ENCODE measurements at regions not wholly inside any gene's neighbourhood (a gene's known extent, or its start where the extent isn't known, plus 50 kb on each side); places are given as distances from the start of the nearest gene placed in this dataset.
"Not testable (repeated sequence)": the region's sequence is repeated elsewhere in the genome, so short reads cannot be mapped to it uniquely, and the experiment has no call there.

DNA sequence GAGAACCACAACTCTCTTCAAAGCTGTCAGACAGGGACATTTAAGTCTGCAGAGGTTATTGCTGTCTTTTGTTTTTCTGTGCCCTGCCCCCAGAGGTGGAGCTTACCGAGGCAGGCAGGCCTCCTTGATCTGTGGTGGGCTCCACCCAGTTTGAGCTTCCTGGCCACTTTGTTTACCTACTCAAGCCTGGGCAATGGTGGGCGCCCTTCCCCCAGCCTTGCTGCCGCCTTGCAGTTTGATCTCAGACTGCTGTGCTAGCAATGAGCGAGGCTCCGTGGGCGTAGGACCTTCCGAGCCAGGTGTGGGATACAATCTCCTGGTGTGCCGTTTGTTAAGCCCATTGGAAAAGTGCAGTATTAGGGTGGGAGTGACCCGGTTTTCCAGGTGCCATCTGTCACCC is 822.1 kb downstream of the KCNMA1 start:
- not testable (repeated sequence) for DNase-seq

GRCh38 chr10:76811430-76811829 is 826.2 kb downstream of the KCNMA1 start:
- DNase-seq = no peak

DNA sequence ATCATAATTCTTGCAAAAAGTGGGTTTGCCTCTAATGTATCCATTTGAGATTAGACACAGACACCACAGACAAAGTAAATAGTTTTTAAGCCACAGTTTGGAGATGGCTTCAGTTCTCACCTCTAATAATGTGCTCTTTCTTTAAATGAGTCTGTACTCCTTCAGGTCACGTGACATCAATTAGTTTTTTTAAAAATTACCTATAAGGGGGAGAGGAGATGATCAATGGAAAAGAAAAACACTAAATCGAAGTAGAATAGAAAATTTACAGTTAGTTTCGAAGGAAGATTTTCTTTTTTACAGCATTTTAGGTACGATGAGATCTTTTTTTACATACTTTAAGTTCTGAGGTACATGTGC is 849.2 kb downstream of the KCNMA1 start:
- DNase-seq = no peak

DNA sequence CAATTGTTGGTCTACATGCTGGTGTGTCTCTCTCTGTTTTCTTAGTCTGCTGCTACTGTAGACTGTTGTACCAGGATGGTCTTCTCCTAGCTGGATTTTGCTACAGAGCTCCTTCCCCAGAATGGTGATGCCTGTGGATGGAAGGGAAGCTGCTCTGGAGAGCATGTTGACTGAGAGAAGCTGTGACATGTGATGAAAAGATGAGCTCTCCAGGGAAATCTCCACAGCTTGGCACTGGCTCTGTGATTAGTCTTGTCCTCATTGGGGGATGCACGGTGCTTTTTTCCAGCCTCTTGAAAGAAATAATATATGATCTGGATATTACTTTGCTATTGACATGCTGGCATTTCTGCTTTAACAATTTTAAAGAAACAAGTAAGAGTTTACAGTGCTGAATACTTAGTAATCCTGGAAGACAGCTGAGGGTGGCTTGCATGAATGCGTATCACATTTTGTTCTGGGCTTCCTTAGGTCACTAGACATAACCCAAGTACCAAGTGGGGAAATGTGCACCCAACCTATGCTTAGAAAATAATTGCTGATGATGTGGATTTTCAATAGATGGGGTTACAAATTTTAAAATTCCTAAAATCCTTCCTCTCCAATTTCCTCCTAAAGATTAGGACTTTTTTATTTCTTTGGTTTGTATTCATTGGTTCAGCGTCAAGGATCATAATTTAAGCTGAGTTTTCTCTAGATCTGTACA is 849.7 kb downstream of the KCNMA1 start:
- no peak for DNase-seq

- no peak for DNase-seq
These were observed 851.0 kb downstream of the KCNMA1 start for GRCh38 chr10:76786504-76787072.

GRCh38 chr10:76784076-76784475 is 853.5 kb downstream of the KCNMA1 start:
- no peak for DNase-seq

DNA sequence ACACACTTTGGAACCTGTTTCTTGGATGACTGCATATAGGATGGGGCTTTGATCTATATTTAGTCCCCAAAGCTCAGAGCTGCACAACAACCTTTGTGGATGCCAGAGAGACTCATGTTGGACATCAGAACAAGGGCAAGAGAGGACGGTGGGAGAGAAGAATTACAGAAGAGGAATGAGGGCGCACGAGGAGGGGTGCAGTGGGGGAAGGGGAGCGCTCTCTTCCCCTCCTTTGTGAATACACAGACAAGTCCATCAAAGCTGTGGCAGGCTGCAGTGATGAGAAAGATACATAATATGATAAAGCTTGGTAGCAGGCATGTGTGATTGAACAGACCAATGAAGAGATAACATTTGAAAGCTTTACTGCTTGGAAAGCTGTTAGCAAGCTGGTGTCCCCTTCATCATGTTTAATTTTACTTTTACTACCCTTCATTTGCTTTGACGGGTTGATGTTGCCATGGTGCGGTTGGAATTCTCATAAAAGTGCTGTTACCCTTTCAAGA is 857.8 kb downstream of the KCNMA1 start:
- no peak for DNase-seq

GRCh38 chr10:76778914-76779795 is 858.5 kb downstream of the KCNMA1 start:
- DNase-seq = no peak

- DNase-seq = no peak
These were observed 862.5 kb downstream of the KCNMA1 start for GRCh38 chr10:76774987-76775603.

- no peak for DNase-seq
These were observed 868.0 kb downstream of the KCNMA1 start for GRCh38 chr10:76769582-76769981.

DNA sequence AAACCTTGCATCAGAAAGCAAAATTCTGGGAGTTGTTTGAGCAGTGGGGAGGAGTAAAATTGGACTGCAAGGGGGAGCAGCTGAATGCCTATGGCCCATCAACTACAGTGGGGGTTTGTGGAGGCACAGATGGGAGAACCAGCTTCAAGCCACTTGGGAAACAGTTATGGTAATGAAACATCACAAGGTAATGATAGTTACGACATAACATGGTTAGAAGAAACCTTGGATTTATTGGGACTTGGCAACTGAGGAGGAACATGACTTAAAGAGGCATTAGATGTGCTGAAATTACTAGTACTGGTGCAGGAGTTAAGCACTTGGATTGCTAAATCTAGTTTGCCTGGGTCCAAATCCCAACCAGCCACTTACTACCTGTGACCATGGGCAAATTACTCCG is 868.4 kb downstream of the KCNMA1 start:
- DNase-seq = no peak

GRCh38 chr10:76766682-76767081 is 870.9 kb downstream of the KCNMA1 start:
- DNase-seq = no peak

- not testable (repeated sequence) for DNase-seq
These were observed 872.7 kb downstream of the KCNMA1 start for GRCh38 chr10:76764921-76765320.

- DNase-seq = no peak
These were observed 873.4 kb downstream of the KCNMA1 start for GRCh38 chr10:76764177-76764576.

DNA sequence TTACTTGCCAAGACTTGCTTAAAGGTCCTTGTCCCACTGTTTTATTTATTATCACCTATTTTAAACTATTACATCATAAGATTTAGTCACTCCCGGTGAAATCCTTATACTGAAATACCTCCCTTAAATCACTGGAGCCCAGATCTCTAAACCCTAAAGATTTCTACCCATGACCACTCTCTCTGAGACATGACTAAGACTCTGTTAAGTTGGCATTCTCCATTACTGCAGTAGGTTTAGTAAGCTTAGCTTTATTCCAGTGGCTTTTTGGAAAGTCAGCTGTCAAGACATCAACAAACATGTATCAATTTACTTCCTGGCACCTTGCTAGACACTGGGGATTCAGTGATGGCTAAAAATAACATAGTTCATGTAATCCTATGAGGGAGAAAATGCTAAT is 874.2 kb downstream of the KCNMA1 start:
- DNase-seq = no peak

DNA sequence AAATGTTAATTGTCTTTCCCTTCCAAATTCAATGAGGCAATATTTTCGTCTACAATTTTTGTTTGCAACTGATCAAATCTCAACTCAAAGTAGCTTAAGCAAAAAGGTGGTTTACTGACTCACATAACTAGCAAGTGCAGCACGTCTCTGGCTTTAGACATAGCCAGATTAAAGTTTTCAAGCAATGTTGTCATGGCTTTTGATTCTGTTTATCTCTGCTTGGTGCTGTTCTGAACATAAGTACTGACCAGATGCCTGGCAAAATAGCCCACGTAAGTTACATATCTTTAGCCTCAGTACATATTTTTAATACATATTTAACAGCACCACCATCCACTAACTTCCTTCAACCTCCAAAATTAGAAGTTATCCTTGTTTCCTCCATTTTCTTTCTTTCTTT is 877.9 kb downstream of the KCNMA1 start:
- DNase-seq = no peak

- no peak for DNase-seq
These were observed 894.4 kb downstream of the KCNMA1 start for GRCh38 chr10:76743169-76743568.

DNA sequence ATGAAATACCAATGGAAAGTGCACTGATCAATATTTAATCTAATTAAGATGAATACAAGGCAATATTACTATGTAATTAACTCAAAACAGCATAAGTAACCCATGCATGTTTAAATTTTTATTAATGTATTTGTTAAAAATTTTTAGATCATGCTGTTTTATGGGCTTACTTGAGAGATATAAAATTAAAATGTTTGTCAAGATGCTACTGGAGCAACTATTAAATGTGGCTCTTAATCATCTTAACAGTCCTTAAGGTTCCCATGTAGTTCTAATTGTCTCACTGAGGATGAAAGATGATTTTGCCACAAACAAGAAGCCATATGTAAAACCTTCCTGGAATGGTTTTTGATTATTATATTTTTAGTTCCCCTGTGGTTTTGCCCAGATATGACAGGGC is 897.1 kb downstream of the KCNMA1 start:
- no peak for DNase-seq

GRCh38 chr10:76738991-76739390 is 898.6 kb downstream of the KCNMA1 start:
- no peak for DNase-seq

DNA sequence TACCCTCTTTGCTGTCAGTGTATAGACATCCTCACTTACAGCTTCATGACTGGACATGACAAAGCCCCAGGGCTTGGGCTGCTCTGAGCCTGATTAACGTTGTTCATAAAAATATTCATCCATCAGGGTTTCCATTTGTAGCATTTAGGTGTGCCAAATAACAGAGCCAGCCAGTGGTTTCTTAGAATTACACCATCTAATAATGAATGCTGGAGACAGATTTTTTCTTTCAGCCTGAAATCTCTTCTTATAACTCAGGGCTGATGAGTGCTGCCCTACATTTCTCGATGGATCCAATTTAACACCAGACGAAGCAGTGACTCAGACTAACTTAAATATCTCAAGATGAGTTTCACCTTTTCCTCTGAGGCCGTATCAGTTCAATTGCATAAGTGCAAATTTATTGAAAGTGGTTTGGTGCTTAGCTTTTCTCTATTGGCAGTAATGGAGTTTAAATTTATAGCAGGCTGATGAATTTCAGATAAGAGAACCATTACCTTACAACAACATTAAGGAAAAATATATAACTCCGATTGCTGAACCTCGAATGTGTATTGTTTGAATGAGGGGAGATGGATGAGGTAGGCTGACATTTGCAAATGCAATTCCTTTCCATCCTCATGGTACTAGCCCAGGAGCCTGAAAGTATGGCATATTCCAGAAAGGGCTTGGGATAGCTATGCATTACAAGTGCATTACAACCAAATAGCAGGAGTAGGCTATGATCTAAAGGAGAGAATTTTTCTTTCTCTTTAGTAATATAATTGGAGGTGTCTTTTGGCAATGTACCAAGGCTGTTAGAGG is 900.6 kb downstream of the KCNMA1 start:
- DNase-seq = no peak

DNA sequence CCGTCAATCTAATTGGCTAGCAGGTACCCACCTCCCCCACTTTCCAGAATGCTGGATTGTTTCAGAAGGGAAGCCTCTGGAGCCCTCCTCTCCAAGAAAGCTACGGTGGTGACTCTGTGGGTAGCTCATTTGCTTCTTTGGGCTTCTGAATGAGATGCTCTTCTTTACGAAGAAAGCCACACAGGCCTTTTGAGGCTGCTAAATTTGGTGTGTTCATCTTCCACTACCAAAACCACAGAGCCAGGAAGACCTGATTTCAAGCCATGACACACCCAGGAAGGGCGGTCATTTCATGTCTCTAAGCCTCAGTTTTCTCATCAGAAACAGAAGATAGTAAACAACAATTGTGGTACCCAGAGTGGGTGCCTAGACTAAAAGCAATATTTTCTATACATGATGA is 901.2 kb downstream of the KCNMA1 start:
- no peak for DNase-seq

GRCh38 chr10:76735866-76736265 is 901.7 kb downstream of the KCNMA1 start:
- no peak for DNase-seq
